ENCODE measurements at regions not wholly inside any gene's neighbourhood (a gene's known extent, or its start where the extent isn't known, plus 50 kb on each side); places are given as distances from the start of the nearest gene placed in this dataset.

DNA sequence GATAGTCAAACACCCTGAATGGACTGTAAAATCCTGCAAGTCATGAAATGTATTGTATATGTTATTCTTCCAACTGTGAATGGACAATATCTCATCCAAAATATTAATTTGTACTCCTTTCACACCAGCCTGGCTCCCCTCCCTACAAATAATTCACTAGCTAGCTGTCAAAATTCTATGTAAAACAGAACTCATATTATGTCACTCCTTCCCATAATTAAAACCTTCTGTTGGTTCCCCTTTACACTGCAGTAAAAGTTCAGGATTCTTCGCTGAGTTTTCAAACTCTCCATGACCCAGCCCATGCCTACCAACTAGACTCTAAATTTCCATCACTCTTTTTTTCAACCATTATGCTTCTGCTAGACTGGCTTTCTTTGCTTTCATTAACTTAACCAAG, 857.1 kb downstream of the TAF11L14 start:
- TF ChIP-seq POLR2A (IDR thresholded peaks at IDR 0.05) (no peak), EP300 (IDR thresholded peaks at IDR 0.05) (no peak), POLR2AphosphoS5 (IDR thresholded peaks at IDR 0.05) (no peak)
- TF ChIP-seq, protein P1, sequence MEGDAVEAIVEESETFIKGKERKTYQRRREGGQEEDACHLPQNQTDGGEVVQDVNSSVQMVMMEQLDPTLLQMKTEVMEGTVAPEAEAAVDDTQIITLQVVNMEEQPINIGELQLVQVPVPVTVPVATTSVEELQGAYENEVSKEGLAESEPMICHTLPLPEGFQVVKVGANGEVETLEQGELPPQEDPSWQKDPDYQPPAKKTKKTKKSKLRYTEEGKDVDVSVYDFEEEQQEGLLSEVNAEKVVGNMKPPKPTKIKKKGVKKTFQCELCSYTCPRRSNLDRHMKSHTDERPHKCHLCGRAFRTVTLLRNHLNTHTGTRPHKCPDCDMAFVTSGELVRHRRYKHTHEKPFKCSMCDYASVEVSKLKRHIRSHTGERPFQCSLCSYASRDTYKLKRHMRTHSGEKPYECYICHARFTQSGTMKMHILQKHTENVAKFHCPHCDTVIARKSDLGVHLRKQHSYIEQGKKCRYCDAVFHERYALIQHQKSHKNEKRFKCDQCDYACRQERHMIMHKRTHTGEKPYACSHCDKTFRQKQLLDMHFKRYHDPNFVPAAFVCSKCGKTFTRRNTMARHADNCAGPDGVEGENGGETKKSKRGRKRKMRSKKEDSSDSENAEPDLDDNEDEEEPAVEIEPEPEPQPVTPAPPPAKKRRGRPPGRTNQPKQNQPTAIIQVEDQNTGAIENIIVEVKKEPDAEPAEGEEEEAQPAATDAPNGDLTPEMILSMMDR (IDR thresholded peaks at IDR 0.05): no peak
